ENCODE measurements at regions not wholly inside any gene's neighbourhood (a gene's known extent, or its start where the extent isn't known, plus 50 kb on each side); places are given as distances from the start of the nearest gene placed in this dataset.

DNA sequence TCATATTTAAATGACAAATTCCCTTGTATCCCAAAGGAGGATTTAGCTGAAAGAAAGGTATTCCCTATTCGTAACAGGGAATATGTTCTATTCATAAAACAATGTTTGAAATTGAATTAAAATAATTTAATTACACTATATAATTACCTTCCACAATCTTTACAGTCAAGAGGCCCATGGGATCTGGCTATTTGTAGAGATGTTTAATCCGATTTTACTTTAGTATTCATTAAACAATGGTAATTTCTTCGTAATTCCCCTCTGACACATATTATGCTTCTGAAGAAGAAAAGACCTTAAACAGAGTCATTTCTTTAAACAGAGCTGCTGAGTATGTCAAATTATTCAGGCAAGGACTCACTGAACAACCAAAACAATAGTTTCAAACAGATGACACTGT lies 98.8 kb downstream of the MAGEC1 start:
- TF ChIP-seq, protein P1, sequence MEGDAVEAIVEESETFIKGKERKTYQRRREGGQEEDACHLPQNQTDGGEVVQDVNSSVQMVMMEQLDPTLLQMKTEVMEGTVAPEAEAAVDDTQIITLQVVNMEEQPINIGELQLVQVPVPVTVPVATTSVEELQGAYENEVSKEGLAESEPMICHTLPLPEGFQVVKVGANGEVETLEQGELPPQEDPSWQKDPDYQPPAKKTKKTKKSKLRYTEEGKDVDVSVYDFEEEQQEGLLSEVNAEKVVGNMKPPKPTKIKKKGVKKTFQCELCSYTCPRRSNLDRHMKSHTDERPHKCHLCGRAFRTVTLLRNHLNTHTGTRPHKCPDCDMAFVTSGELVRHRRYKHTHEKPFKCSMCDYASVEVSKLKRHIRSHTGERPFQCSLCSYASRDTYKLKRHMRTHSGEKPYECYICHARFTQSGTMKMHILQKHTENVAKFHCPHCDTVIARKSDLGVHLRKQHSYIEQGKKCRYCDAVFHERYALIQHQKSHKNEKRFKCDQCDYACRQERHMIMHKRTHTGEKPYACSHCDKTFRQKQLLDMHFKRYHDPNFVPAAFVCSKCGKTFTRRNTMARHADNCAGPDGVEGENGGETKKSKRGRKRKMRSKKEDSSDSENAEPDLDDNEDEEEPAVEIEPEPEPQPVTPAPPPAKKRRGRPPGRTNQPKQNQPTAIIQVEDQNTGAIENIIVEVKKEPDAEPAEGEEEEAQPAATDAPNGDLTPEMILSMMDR (conservative IDR thresholded peaks at IDR 0.05; ENCODE audit: low read depth in 2 of 2): no peak
- TF ChIP-seq EZH2phosphoT487 (IDR thresholded peaks at IDR 0.05; ENCODE audit: unreplicated experiment): no peak
- no peak for TF ChIP-seq STAT1 (IDR thresholded peaks at IDR 0.05; ENCODE audit: unreplicated experiment)
- no peak for TF ChIP-seq JUNB (IDR thresholded peaks at IDR 0.05; ENCODE audit: unreplicated experiment)
- TF ChIP-seq, protein P2, sequence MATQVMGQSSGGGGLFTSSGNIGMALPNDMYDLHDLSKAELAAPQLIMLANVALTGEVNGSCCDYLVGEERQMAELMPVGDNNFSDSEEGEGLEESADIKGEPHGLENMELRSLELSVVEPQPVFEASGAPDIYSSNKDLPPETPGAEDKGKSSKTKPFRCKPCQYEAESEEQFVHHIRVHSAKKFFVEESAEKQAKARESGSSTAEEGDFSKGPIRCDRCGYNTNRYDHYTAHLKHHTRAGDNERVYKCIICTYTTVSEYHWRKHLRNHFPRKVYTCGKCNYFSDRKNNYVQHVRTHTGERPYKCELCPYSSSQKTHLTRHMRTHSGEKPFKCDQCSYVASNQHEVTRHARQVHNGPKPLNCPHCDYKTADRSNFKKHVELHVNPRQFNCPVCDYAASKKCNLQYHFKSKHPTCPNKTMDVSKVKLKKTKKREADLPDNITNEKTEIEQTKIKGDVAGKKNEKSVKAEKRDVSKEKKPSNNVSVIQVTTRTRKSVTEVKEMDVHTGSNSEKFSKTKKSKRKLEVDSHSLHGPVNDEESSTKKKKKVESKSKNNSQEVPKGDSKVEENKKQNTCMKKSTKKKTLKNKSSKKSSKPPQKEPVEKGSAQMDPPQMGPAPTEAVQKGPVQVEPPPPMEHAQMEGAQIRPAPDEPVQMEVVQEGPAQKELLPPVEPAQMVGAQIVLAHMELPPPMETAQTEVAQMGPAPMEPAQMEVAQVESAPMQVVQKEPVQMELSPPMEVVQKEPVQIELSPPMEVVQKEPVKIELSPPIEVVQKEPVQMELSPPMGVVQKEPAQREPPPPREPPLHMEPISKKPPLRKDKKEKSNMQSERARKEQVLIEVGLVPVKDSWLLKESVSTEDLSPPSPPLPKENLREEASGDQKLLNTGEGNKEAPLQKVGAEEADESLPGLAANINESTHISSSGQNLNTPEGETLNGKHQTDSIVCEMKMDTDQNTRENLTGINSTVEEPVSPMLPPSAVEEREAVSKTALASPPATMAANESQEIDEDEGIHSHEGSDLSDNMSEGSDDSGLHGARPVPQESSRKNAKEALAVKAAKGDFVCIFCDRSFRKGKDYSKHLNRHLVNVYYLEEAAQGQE (IDR thresholded peaks at IDR 0.05; ENCODE audit: unreplicated experiment): no peak
- TF ChIP-seq POLR2AphosphoS5 (IDR thresholded peaks at IDR 0.05; ENCODE audit: low read depth): no peak
- TF ChIP-seq EZH2 (IDR thresholded peaks at IDR 0.05; ENCODE audit: low read depth, unreplicated experiment): no peak
- TF ChIP-seq, protein P3, sequence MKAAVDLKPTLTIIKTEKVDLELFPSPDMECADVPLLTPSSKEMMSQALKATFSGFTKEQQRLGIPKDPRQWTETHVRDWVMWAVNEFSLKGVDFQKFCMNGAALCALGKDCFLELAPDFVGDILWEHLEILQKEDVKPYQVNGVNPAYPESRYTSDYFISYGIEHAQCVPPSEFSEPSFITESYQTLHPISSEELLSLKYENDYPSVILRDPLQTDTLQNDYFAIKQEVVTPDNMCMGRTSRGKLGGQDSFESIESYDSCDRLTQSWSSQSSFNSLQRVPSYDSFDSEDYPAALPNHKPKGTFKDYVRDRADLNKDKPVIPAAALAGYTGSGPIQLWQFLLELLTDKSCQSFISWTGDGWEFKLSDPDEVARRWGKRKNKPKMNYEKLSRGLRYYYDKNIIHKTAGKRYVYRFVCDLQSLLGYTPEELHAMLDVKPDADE (IDR thresholded peaks at IDR 0.05): no peak

Data from GM23338 (cell line).